ENCODE measurements at regions not wholly inside any gene's neighbourhood (a gene's known extent, or its start where the extent isn't known, plus 50 kb on each side); places are given as distances from the start of the nearest gene placed in this dataset. TPM values are rescaled to one million over a fixed set of nuclear protein-coding genes. Genes with fewer than 3 reads are reported as not detected.

- no peak overlapping the region for H3K9ac ChIP-seq (ENCODE audit: insufficient read depth in 1 of 2, low read length in 2 of 2)
- no peaks in the 10 kb centered on the region for H3K27me3 ChIP-seq (ENCODE audit: control insufficient read depth in 3 of 3, insufficient read depth in 3 of 3, low read length in 2 of 3)
- H3K36me3 ChIP-seq (ENCODE audit: control insufficient read depth in 4 of 4, insufficient read depth in 4 of 4, low read length in 4 of 4): no peaks in the 10 kb centered on the region
- no peaks in the 10 kb centered on the region for H3K4me1 ChIP-seq (ENCODE audit: control insufficient read depth in 5 of 5, insufficient read depth in 5 of 5, low read length in 5 of 5)
- DNase-seq (no peak), ATAC-seq (ENCODE audit: insufficient read depth, low FRiP score) (no peak)
- WGBS, 2 donors: 44 to 67% methylated on average over 1 of the region's 1 CpG
- H3K9me3 ChIP-seq (ENCODE audit: control insufficient read depth in 4 of 4, insufficient read depth in 3 of 4, low read length in 3 of 4): peaks cover 0 to 2% (median 0%) of the 10 kb centered on the region in 4 donors
- H3K4me3 ChIP-seq: no peak overlapping the region
- no peak for TF ChIP-seq CTCF (IDR thresholded peaks at IDR 0.05; ENCODE audit: control extremely low read depth, extremely low read depth)
- H3K27ac ChIP-seq (ENCODE audit: low read depth in 1 of 2, low read length in 1 of 2): no peak overlapping the region
Measured at GRCh38 chr11:83336993-83337392, 50.8 kb upstream of the CCDC90B start.

Small RNAs in the stretch of these regions (small RNA-seq; reads per million reads assigned to genes)
- gene RF01974 (ENCODE audit: low replicate concordance): not detected

Data from lung (tissue), 12 donors.